NCI-H748 treated with DMSO at 0.1 percent for 48 hours (cell line): ENCODE measurements at regions not wholly inside any gene's neighbourhood (a gene's known extent, or its start where the extent isn't known, plus 50 kb on each side); places are given as distances from the start of the nearest gene placed in this dataset.

Experiments
- DNase-seq: peaks from one replicate; lab custom pipeline; 2025; lab: John Stamatoyannopoulos, UW

DNA sequence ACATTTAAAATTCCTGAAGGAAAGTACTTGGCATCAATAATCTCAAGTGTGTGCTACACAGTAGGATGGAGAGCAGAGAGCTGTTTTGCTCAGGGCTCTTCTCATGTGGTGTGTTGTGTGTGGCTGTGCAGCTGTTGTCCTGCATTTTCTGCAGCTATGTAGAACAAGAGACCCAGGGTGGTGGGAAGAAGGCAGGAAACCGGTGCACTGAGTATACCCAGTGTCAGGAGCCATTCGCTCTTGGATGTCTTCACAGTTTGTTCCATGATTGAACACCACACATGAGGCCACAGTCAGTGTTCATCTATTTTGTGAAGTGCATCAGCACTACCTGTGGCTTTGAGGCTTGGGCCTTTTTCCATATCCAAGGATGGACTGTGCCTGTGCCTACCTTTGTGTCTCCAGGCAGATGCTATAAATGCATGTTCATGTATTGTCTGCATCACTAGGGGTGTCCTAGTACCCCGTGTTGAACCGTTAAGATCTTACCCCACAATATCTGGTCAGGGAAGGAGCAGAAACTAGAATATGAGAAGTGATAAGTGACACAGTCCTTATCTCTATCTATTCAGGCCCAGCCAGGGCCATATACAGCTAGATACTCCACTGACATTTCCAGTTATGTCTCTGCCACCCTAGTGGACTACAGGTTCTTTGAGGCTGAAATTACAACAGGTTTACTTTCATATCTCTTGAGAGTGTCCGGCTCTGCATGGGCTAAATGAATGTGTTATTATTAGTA lies 194.3 kb downstream of the NR2F2 start:
- no peak for DNase-seq

- no peak for DNase-seq
Observed at GRCh38 chr15:96535148-96535547, 204.6 kb downstream of the NR2F2 start.

GRCh38 chr15:96538491-96538890 lies 208.0 kb downstream of the NR2F2 start:
- DNase-seq, result no peak

DNA sequence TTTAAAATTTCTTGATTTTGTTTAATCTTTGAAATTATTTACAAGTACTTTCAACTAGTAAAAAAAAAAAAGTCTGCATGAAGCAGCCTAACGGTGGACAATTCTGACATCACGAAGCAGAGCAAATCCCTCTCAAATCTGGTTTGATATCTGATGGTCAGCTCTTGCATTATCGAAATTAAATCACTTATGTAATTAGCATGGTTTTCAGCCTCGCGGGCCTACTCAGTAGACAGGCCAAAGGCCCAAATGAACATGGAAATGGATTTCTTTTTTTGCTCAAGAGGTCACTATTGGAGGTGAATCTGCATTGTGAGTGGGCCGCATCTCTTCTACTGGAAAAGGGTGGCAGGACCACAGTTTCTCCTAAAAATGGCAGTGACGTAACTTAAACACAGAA lies 209.8 kb downstream of the NR2F2 start:
- no peak for DNase-seq

- no peak for DNase-seq
Observed at GRCh38 chr15:96542130-96542770, 211.8 kb downstream of the NR2F2 start.

DNA sequence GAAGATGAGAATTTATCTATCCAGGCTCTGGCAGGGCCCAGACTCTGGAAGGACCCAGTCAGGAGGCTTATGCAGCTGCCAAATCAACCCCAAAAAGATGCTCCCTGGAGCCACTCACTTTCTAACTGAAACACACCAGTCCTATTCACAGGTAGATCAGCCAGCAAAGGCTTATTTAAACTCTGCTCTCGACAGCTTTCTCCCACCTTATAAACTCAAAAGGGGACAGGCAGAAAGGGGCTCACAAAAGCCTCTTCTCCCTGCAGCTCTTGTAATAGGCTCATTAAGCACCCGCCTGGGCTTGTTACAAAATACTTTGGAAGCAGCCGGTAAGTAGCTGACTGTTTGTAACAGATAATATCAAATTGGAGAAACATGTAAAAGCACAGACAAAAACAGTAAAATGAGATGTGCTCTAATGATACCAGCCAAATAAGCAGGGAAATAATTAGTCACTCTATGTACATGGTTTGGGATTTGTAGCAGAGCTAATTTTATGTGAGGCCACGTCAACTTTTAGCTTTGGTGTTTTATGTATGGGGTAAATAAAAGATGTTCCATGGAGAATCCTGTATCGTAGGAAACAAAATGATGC lies 213.8 kb downstream of the NR2F2 start:
- no peak for DNase-seq

DNA sequence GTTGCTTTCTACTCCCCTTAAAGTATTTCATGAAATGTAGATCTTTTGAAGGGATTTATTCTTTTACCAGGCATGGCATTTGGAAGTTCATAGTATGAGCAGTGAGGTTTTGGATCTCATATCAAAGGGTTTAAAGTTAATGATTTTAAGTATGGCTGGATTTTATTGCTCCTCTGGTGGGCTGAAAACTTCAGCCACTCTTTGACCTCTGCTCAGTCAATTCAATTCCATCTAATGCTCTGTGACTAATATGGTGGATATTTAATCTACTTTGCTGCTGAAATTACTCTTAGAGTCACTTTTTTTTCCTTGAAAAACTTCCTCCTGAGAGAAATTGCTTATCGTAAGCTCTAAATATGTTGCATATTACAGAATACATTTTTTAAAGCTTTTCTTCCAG lies 218.6 kb downstream of the NR2F2 start:
- DNase-seq, result no peak

GRCh38 chr15:96551196-96551595 lies 220.7 kb downstream of the NR2F2 start:
- DNase-seq, result no peak

GRCh38 chr15:96551722-96552121 lies 221.2 kb downstream of the NR2F2 start:
- DNase-seq, result no peak

- DNase-seq, result no peak
Observed at GRCh38 chr15:96553006-96553405, 222.5 kb downstream of the NR2F2 start.

GRCh38 chr15:96553451-96553850 lies 223.0 kb downstream of the NR2F2 start:
- DNase-seq, result no peak

DNA sequence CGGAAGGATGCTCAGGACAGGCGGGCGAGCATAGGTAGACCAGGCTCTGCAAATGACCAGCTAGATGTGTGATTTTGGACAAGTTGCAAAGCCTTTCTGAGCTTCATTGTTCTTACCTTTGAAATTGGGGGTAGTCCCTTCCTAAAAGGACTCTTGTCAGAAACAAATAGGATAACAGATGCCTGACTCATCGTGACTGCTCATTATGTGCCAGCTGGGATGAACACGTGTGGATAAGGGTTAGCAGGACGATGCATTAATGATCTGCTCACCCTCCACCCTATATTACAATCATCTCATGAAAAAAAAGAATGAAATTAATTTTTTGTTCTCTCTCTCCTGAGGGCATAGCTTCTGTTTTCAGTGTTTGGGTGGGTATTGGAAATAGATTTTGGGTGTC lies 223.4 kb downstream of the NR2F2 start:
- no peak for DNase-seq

- no peak for DNase-seq
Observed at GRCh38 chr15:96554541-96554940, 224.0 kb downstream of the NR2F2 start.

- DNase-seq, result no peak
Observed at GRCh38 chr15:96559087-96559486, 228.6 kb downstream of the NR2F2 start.

GRCh38 chr15:96559631-96560030 lies 229.1 kb downstream of the NR2F2 start:
- DNase-seq, result no peak

DNA sequence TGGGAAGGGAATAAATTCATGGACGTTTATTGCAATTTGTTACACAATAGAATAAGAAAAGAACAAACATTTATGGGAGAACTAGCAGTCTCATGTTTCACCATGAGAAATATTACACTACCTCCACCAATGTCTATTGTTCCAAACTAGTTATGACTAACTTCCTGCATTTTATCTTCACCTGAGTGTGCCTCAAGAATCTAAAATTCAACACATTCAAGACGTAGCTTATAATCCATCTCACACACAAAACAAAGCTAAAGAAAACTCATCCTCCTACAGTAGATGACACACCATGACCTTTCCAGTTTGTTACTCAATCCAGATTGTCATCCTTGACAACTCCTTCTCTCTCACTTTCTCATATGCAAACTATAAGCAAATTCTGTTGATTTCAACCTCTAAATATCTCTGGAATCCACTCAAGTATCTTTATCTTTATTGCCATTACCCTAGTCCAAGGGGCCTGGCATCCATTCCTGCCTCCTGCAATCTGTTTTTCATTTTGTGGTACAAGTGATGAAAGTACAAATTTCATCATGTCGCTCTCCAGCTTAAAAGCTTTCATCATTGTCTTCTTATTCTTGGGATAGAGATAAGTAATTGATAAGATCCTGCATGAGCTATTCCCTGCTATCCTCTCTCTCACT lies 229.9 kb downstream of the NR2F2 start:
- no peak for DNase-seq

- DNase-seq, result no peak
Observed at GRCh38 chr15:96561593-96561992, 231.1 kb downstream of the NR2F2 start.

DNA sequence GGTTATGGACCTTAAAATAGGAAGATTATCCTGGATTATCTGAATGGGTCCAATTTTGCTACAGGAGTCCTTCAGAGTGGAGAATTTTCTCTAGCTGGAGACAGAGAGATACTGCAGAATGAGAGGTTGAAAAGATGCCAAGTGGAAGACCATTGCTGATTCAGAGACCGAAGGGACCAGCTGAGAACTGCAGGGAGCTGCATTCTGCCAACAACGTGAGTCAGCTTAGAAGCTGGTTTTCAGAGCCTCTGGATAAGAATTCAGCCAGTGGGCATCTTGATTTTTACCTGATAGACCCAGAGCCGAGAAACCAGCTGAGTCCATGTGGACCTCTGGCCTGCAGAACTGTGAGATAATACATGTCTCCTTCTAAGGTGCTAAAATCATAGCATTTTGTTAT lies 234.0 kb downstream of the NR2F2 start:
- DNase-seq, result no peak

- no peak for DNase-seq
Observed at GRCh38 chr15:96565266-96565665, 234.8 kb downstream of the NR2F2 start.

GRCh38 chr15:96574782-96575181 lies 244.3 kb downstream of the NR2F2 start:
- no peak for DNase-seq

GRCh38 chr15:96576596-96576995 lies 246.1 kb downstream of the NR2F2 start:
- DNase-seq, result no peak

DNA sequence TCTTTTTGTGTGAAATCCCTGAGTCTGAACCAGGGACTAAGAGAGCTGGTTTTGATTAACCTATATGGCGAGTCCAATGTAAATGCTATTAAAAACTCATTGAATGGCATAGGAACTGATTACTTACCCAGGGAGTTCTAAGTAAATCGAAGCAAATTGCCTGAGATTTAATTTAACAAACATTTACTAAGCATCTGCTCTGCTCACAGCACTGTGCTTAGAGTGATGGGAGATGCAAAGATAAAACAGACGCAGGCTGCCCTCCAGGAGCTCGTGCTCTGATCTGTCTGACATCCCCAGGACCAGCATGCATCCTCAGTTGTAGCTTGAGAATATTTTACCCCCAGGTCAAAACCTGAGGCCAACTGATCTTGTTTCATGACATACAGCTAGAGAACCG lies 247.9 kb downstream of the NR2F2 start:
- DNase-seq, result no peak

- DNase-seq, result no peak
Observed at GRCh38 chr15:96581371-96581770, 250.9 kb downstream of the NR2F2 start.
